K562 (cell line): ENCODE measurements at regions not wholly inside any gene's neighbourhood (a gene's known extent, or its start where the extent isn't known, plus 50 kb on each side); places are given as distances from the start of the nearest gene placed in this dataset.

Experiments
- ATAC-seq: fragments of 200-7000 bp; cut with Tn5 transposase; 3 replicates; pipeline ENCODE4 v1.9.1; 2020; ENCODE audit warnings: moderate library complexity
- BruUV-seq: library from RNA; stranded (reverse); fragments of 400-500 nt; replicated peaks from 2 replicates; lab custom pipeline; 2021; lab: Mats Ljungman, UMichigan
- CTCF ChIA-PET: fragments of 300-600 bp; formaldehyde crosslinking; extraction: SDS; loops from one replicate; lab custom pipeline; 2021; ENCODE audit warnings: low intra/inter-chr PET ratio; lab: Yijun Ruan, JAX
- POLR2A ChIA-PET: fragments of 300-600, 350-650 bp; sonication (Branson Sonifier 250); formaldehyde crosslinking; extraction: SDS; loops from one replicate; lab custom pipeline; 2021; ENCODE audit warnings: antibody characterized with exemption, inconsistent platforms; lab: Yijun Ruan, JAX
- DNase-seq, 4 experiments: peaks; one replicate each; pipeline versions ENCODE4 v3.0.0 to v3.0.0-alpha.2; 2011 to 2018; ENCODE audit warnings: low spot score in 3 of 4, mixed read lengths in 3 of 4; ENCODE audit errors: extremely low read depth in 1 of 4
- FAIRE-seq: peaks from 2 replicates; lab custom pipeline; 2011; peaks lifted over from hg19 to GRCh38; lab: Jason Lieb, UNC
- H2AFZ ChIP-seq: 2 replicates; pipeline ENCODE4 v1.6.0; 2011; ENCODE audit warnings: low read depth, low read length, control low read depth, inconsistent platforms
- H3K27ac ChIP-seq: fragments of 200-600 bp; 3 replicates; pipeline ENCODE4 v1.8.0; 2011; ENCODE audit warnings: low read depth, mild to moderate bottlenecking, control low read depth, inconsistent platforms, low read length, moderate library complexity, mixed read lengths; ENCODE audit errors: extremely low read depth
- H3K27me3 ChIP-seq, 2 experiments: fragments of 300-600 bp in 1 of 2; 2 replicates in 1 of 2; 3 replicates in 1 of 2; pipeline versions ENCODE4 v1.6.0 to v1.8.0; 2011; ENCODE audit warnings: inconsistent platforms in 2 of 2, low read length in 2 of 2, mild to moderate bottlenecking in 1 of 2, mixed read lengths in 1 of 2, moderate library complexity in 1 of 2; ENCODE audit not compliant: control insufficient read depth in 2 of 2, insufficient read depth in 2 of 2
- H3K36me3 ChIP-seq: fragments of 300-600 bp; 3 replicates; pipeline ENCODE4 v1.8.0; 2011; ENCODE audit warnings: mild to moderate bottlenecking, low read length, inconsistent platforms; ENCODE audit not compliant: control insufficient read depth, insufficient read depth
- H3K4me1 ChIP-seq, 2 experiments: fragments of 200-600 bp in 1 of 2; replicated peaks in 1 of 2; 2 replicates in 1 of 2; 3 replicates in 1 of 2; pipeline versions ENCODE4 v1.5.1 to v1.8.0; 2011; ENCODE audit warnings: inconsistent platforms in 2 of 2, low read length in 2 of 2, mild to moderate bottlenecking in 1 of 2, mixed read lengths in 1 of 2, moderate library complexity in 1 of 2; ENCODE audit not compliant: control insufficient read depth in 2 of 2, insufficient read depth in 2 of 2
- H3K4me2 ChIP-seq: 2 replicates; pipeline ENCODE4 v1.6.1; 2011; ENCODE audit warnings: low read length, control low read depth, inconsistent platforms, mixed read lengths; ENCODE audit not compliant: insufficient read depth
- H3K4me3 ChIP-seq: fragments of 200-600 bp; sonication (generic), shearing (Covaris generic); 2 replicates; pipeline ENCODE4 v1.5.1; 2016; ENCODE audit warnings: control low read depth, inconsistent platforms
- H3K79me2 ChIP-seq: fragments of 200-600 bp; 3 replicates; pipeline ENCODE4 v1.8.0; 2011; ENCODE audit warnings: low read length, inconsistent platforms; ENCODE audit not compliant: control insufficient read depth, insufficient read depth
- H3K9ac ChIP-seq, 2 experiments: 2 replicates each; pipeline versions ENCODE4 v1.6.0 to v1.6.1; 2011; ENCODE audit warnings: low read depth in 2 of 2, low read length in 2 of 2, control low read depth in 1 of 2, inconsistent platforms in 1 of 2, mild to moderate bottlenecking in 1 of 2, mixed read lengths in 1 of 2; ENCODE audit not compliant: insufficient read depth in 1 of 2
- H3K9me1 ChIP-seq: one replicate; pipeline ENCODE4 v1.6.0; 2011; ENCODE audit warnings: inconsistent platforms, mild to moderate bottlenecking, low read length, moderate library complexity; ENCODE audit not compliant: control insufficient read depth, insufficient read depth
- H3K9me3 ChIP-seq: replicated peaks from 2 replicates; pipeline ENCODE4 v1.5.1; 2011; ENCODE audit warnings: low read depth, low read length, inconsistent platforms; ENCODE audit not compliant: control insufficient read depth, insufficient read depth
- H4K20me1 ChIP-seq: replicated peaks from 2 replicates; pipeline ENCODE4 v1.6.1; 2011; ENCODE audit warnings: low read length, inconsistent platforms, mixed read lengths; ENCODE audit not compliant: control insufficient read depth, insufficient read depth
- ADNP ChIP-seq: fragments of 200-800 bp; sonication (Bioruptor generic); IDR thresholded peaks from 2 replicates; pipeline ENCODE4 v1.6.1; 2016; ENCODE audit warnings: missing genetic modification characterization, missing compliant biosample characterization
- HNRNPUL1 ChIP-seq: fragments of 200-400 bp; formaldehyde crosslinking; IDR thresholded peaks from 2 replicates; pipeline ENCODE4 v1.6.1; 2017; ENCODE audit warnings: low read length
- IRF2 ChIP-seq: sonication (generic); formaldehyde crosslinking; IDR thresholded peaks from 2 replicates; pipeline ENCODE4 v1.8.1; 2022; ENCODE audit warnings: mild to moderate bottlenecking, missing genetic modification reagents
- NFE2L1 ChIP-seq: fragments of 450-650 bp; IDR thresholded peaks from 2 replicates; pipeline ENCODE4 v1.6.1; 2016; ENCODE audit warnings: missing genetic modification characterization, low read depth, mild to moderate bottlenecking, missing compliant biosample characterization, moderate library complexity, borderline replicate concordance
- SMAD3 ChIP-seq: fragments of 450-650 bp; formaldehyde crosslinking; conservative IDR thresholded peaks from 2 replicates; pipeline ENCODE4 v1.4.0; 2020; ENCODE audit warnings: mild to moderate bottlenecking
- ZKSCAN1 ChIP-seq: fragments of 150-350 bp; IDR thresholded peaks from 2 replicates; pipeline ENCODE4 v1.6.1; 2016; ENCODE audit warnings: low read depth, low read length
- ZNF175 ChIP-seq: fragments of 200-800 bp; sonication (Bioruptor generic); IDR thresholded peaks from 2 replicates; pipeline ENCODE4 v1.6.1; 2016; ENCODE audit warnings: low read depth, mild to moderate bottlenecking, missing genetic modification characterization, missing compliant biosample characterization
- ZNF512 ChIP-seq: IDR thresholded peaks from 2 replicates; pipeline ENCODE4 v1.6.1; 2016; ENCODE audit warnings: missing genetic modification characterization, missing compliant biosample characterization
- WGBS: fragments of 100-300 bp; shearing (Covaris generic); methylation state at CpG from one replicate; pipeline ENCODE4 v1.1.6; 2016; ENCODE audit warnings: low coverage, mixed read lengths; ENCODE audit not compliant: insufficient coverage; ENCODE audit errors: missing lambda C conversion rate; 5-methylcytosine and 5-hydroxymethylcytosine counted together
- in situ Hi-C: fragments of 300-500 bp; cut with MboI; formaldehyde crosslinking; loops from 4 replicates; pipeline ENCODE4 v1.15.0; 2018; ENCODE audit warnings: inconsistent platforms, mixed read lengths
- intact Hi-C: fragments of 100-400 bp; cut with micrococcal nuclease; formaldehyde crosslinking; loops from 2 replicates; pipeline ENCODE4 v1.14.2; 2022

DNA sequence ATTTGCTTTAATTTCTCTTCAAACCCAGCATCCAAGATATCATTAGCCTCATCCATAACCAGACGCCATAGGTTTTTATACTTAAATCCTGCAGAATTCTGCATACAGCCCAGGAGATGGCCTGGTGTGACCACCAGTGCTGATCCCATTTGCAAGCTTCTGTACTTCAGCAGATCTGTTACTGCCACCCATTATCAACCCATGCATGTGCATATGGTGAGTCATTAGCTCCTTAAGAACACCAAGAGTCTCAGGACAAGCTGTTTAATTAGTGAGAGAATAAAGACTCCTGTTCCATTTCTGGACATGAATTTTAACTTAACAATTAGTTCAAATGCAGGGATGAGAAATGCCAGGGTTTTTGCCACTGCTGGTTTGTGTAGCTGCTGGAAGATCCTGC is 110.7 kb upstream of the TANK start:
- in situ Hi-C loops = no loop called here
- BruUV-seq = no TSS peak
- FAIRE-seq (no peak), DNase-seq (no peak), ATAC-seq (no peak; the same call in 2 of the 3 replicates)
- no peak overlapping the region for H2AFZ ChIP-seq
- no peaks in the 10 kb centered on the region for H4K20me1 ChIP-seq
- H3K4me3 ChIP-seq = no peak overlapping the region
- intact Hi-C loops = no loop called here
- no peaks in the 10 kb centered on the region for H3K9me1 ChIP-seq
- no peaks in the 10 kb centered on the region for H3K4me1 ChIP-seq
- no peak overlapping the region for H3K9ac ChIP-seq
- no peaks in the 10 kb centered on the region for H3K9me3 ChIP-seq
- 8% methylated on average over 1 of the region's 1 CpG for WGBS
- H3K36me3 ChIP-seq = no peaks in the 10 kb centered on the region
- H3K79me2 ChIP-seq = no peaks in the 10 kb centered on the region
- H3K27ac ChIP-seq = no peak overlapping the region
- ChIA-PET CTCF (no interaction called here), POLR2A (no interaction called here)
- TF ChIP-seq ADNP (tag) (no peak), NFE2L1 (tag) (no peak), SMAD3 (CRISPR knock-in tag) (no peak), ZKSCAN1 (no peak), ZNF512 (tag) (no peak), HNRNPUL1 (no peak), IRF2 (CRISPR knock-in tag) (no peak), ZNF175 (CRISPR knock-in tag) (no peak)
- no peaks in the 10 kb centered on the region for H3K27me3 ChIP-seq
- no peak overlapping the region for H3K4me2 ChIP-seq
